ENCODE measurements at regions not wholly inside any gene's neighbourhood (a gene's known extent, or its start where the extent isn't known, plus 50 kb on each side); places are given as distances from the start of the nearest gene placed in this dataset.
"Not testable (repeated sequence)": the region's sequence is repeated elsewhere in the genome, so short reads cannot be mapped to it uniquely, and the experiment has no call there.

GRCh38 chr2:146985753-146986152 is 859.1 kb upstream of the ACVR2A start:
- no peak overlapping the region for H3K4me3 ChIP-seq (ENCODE audit: low read depth, low read length)
- no peak for DNase-seq (ENCODE audit: low read depth)
- no peak for TF ChIP-seq CTCF (IDR thresholded peaks at IDR 0.05; ENCODE audit: control insufficient read depth, extremely low read depth, insufficient read depth)

GRCh38 chr2:146984014-146984413 is 860.8 kb upstream of the ACVR2A start:
- no peak overlapping the region for H3K4me3 ChIP-seq (ENCODE audit: low read depth, low read length)
- DNase-seq (ENCODE audit: low read depth), result no peak

GRCh38 chr2:146982393-146982846 is 862.4 kb upstream of the ACVR2A start:
- no peak overlapping the region for H3K4me3 ChIP-seq (ENCODE audit: low read depth, low read length)
- TF ChIP-seq CTCF (IDR thresholded peaks at IDR 0.05; ENCODE audit: control insufficient read depth, extremely low read depth, insufficient read depth), result no peak
- DNase-seq (ENCODE audit: low read depth), result no peak

More at GRCh38 chr2:146984014-146984413, 860.8 kb upstream of the ACVR2A start:
- no peak for TF ChIP-seq CTCF (IDR thresholded peaks at IDR 0.05; ENCODE audit: control insufficient read depth, extremely low read depth, insufficient read depth)

GRCh38 chr2:146981921-146982320 is 862.9 kb upstream of the ACVR2A start:
- no peak overlapping the region for H3K4me3 ChIP-seq (ENCODE audit: low read depth, low read length)
- no peak for TF ChIP-seq CTCF (IDR thresholded peaks at IDR 0.05; ENCODE audit: control insufficient read depth, extremely low read depth, insufficient read depth)
- DNase-seq (ENCODE audit: low read depth), result no peak

GRCh38 chr2:146979746-146980145 is 865.1 kb upstream of the ACVR2A start:
- DNase-seq (ENCODE audit: low read depth), result no peak
- TF ChIP-seq CTCF (IDR thresholded peaks at IDR 0.05; ENCODE audit: control insufficient read depth, extremely low read depth, insufficient read depth), result no peak
- H3K4me3 ChIP-seq (ENCODE audit: low read depth, low read length), result no peak overlapping the region

GRCh38 chr2:146978577-146979555 is 866.0 kb upstream of the ACVR2A start:
- H3K4me3 ChIP-seq (ENCODE audit: low read depth, low read length), result no peak overlapping the region
- TF ChIP-seq CTCF (IDR thresholded peaks at IDR 0.05; ENCODE audit: control insufficient read depth, extremely low read depth, insufficient read depth), result no peak
- DNase-seq (ENCODE audit: low read depth), result no peak

- not testable (repeated sequence) for H3K4me3 ChIP-seq (ENCODE audit: low read depth, low read length); DNase-seq (ENCODE audit: low read depth)
Measured at GRCh38 chr2:146970981-146971380, 873.8 kb upstream of the ACVR2A start.

- not testable (repeated sequence) for DNase-seq (ENCODE audit: low read depth); H3K4me3 ChIP-seq (ENCODE audit: low read depth, low read length)
Measured at GRCh38 chr2:146969703-146970102, 875.1 kb upstream of the ACVR2A start.
